H1 (cell line): ENCODE measurements at regions not wholly inside any gene's neighbourhood (a gene's known extent, or its start where the extent isn't known, plus 50 kb on each side); places are given as distances from the start of the nearest gene placed in this dataset.
"Not testable (repeated sequence)": the region's sequence is repeated elsewhere in the genome, so short reads cannot be mapped to it uniquely, and the experiment has no call there.

Experiments used
- CTCF ChIA-PET: fragments of 300-600 bp; sonication (Branson Sonifier 250); formaldehyde crosslinking; loops from one replicate; lab custom pipeline; 2021; ENCODE audit not compliant: partially characterized antibody; lab: Charles Lee
- POLR2A ChIA-PET: fragments of 300-600 bp; sonication (Branson Sonifier 250); formaldehyde crosslinking; loops from one replicate; lab custom pipeline; 2021; ENCODE audit warnings: inconsistent platforms; ENCODE audit not compliant: partially characterized antibody; lab: Charles Lee
- DNase-seq, 2 experiments: peaks; one replicate each; pipeline versions ENCODE4 v3.0.0 to v3.0.0-alpha.2; 2010 to 2022; ENCODE audit warnings: low spot score in 2 of 2, low read depth in 1 of 2, mixed read lengths in 1 of 2
- FAIRE-seq: peaks from 2 replicates; lab custom pipeline; 2011; peaks lifted over from hg19 to GRCh38; lab: Jason Lieb, UNC
- H2AFZ ChIP-seq: 2 replicates; pipeline ENCODE4 v1.8.1; 2012; ENCODE audit warnings: low read length, inconsistent platforms
- H2AK5ac ChIP-seq: 2 replicates; pipeline ENCODE4 v1.6.1; 2013; ENCODE audit warnings: low read depth, low read length
- H2BK120ac ChIP-seq: replicated peaks from 2 replicates; pipeline ENCODE3; 2013; ENCODE audit warnings: low read depth, low read length, inconsistent platforms
- H2BK12ac ChIP-seq: 2 replicates; pipeline ENCODE4 v1.6.1; 2013; ENCODE audit warnings: low read depth, low read length
- H2BK15ac ChIP-seq: 2 replicates; pipeline ENCODE4 v1.6.1; 2013; ENCODE audit warnings: low read length
- H2BK20ac ChIP-seq: 2 replicates; pipeline ENCODE4 v1.6.1; 2013; ENCODE audit warnings: low read length
- H2BK5ac ChIP-seq: 2 replicates; pipeline ENCODE4 v1.6.1; 2013; ENCODE audit warnings: low read depth, low read length
- H3K14ac ChIP-seq: 2 replicates; pipeline ENCODE4 v1.6.1; 2013; ENCODE audit warnings: inconsistent platforms; ENCODE audit not compliant: insufficient read length
- H3K18ac ChIP-seq: 2 replicates; pipeline ENCODE4 v1.6.1; 2013; ENCODE audit warnings: low read length; ENCODE audit errors: extremely low read depth
- H3K23ac ChIP-seq: 2 replicates; pipeline ENCODE4 v1.6.1; 2013; ENCODE audit warnings: inconsistent platforms; ENCODE audit not compliant: insufficient read length
- H3K23me2 ChIP-seq: 2 replicates; pipeline ENCODE4 v1.6.1; 2013; ENCODE audit warnings: low read depth, low read length
- H3K27ac ChIP-seq: 2 replicates; pipeline ENCODE4 v1.6.1; 2011; ENCODE audit warnings: low read depth, low read length, inconsistent platforms
- H3K27me3 ChIP-seq, 4 experiments: replicated peaks in 1 of 4; 1 replicate in 1 of 4; 2 replicates in 3 of 4; pipeline versions ENCODE4 v1.6.1 to v1.8.1; 2011 to 2013; ENCODE audit warnings: low read length in 3 of 4, mild to moderate bottlenecking in 3 of 4, inconsistent platforms in 2 of 4, mixed read lengths in 2 of 4, moderate library complexity in 1 of 4; ENCODE audit not compliant: control insufficient read depth in 3 of 4, insufficient read depth in 3 of 4; ENCODE audit errors: extremely low read depth in 1 of 4
- H3K36me3 ChIP-seq, 4 experiments: 2 replicates each; pipeline versions ENCODE4 v1.6.1 to v1.8.1; 2011 to 2013; ENCODE audit warnings: mild to moderate bottlenecking in 4 of 4, low read length in 3 of 4, moderate library complexity in 2 of 4, control low read depth in 1 of 4, inconsistent platforms in 1 of 4; ENCODE audit not compliant: insufficient read depth in 4 of 4, control insufficient read depth in 2 of 4
- H3K4ac ChIP-seq: replicated peaks from 2 replicates; pipeline ENCODE3; 2013; ENCODE audit warnings: low read length, low read depth, mixed read lengths, inconsistent platforms; ENCODE audit not compliant: insufficient read length
- H3K4me1 ChIP-seq, 4 experiments: replicated peaks in 1 of 4; 1 replicate in 1 of 4; 2 replicates in 3 of 4; pipeline versions ENCODE4 v1.6.1 to v1.8.1; 2011 to 2013; ENCODE audit warnings: low read length in 3 of 4, inconsistent platforms in 2 of 4, mixed read lengths in 1 of 4; ENCODE audit not compliant: insufficient read depth in 4 of 4, control insufficient read depth in 3 of 4
- H3K4me2 ChIP-seq, 2 experiments: 2 replicates each; pipeline versions ENCODE4 v1.6.1 to v1.8.1; 2011 to 2013; ENCODE audit warnings: low read depth in 2 of 2, low read length in 2 of 2, control low read depth in 1 of 2, inconsistent platforms in 1 of 2, mild to moderate bottlenecking in 1 of 2; ENCODE audit not compliant: insufficient read depth in 1 of 2
- H3K4me3 ChIP-seq, 4 experiments: fragments of 200-600, 300-600 bp in 1 of 4; sonication (generic), shearing (Covaris generic), sonication (Bioruptor Twin) in 1 of 4; 2 replicates each; pipeline versions ENCODE4 v1.5.1 to v1.8.1; 2011 to 2016; ENCODE audit warnings: low read length in 4 of 4, low read depth in 3 of 4, control low read depth in 2 of 4, inconsistent platforms in 2 of 4, mild to moderate bottlenecking in 2 of 4, mixed read lengths in 1 of 4, moderate library complexity in 1 of 4; ENCODE audit not compliant: insufficient read depth in 2 of 4; ENCODE audit errors: extremely low read depth in 1 of 4
- H3K56ac ChIP-seq: replicated peaks from 2 replicates; pipeline ENCODE3; 2013; ENCODE audit warnings: low read depth, mild to moderate bottlenecking, mixed read lengths, low read length, inconsistent platforms; ENCODE audit not compliant: insufficient read length
- H3K79me1 ChIP-seq: 2 replicates; pipeline ENCODE4 v1.6.1; 2013; ENCODE audit warnings: low read depth, low read length, control low read depth
- H3K79me2 ChIP-seq, 2 experiments: 2 replicates each; pipeline versions ENCODE4 v1.6.1 to v1.8.1; 2012 to 2013; ENCODE audit warnings: low read length in 2 of 2, mild to moderate bottlenecking in 2 of 2, inconsistent platforms in 1 of 2; ENCODE audit not compliant: insufficient read depth in 2 of 2, control insufficient read depth in 1 of 2
- H3K9ac ChIP-seq, 4 experiments: replicated peaks in 1 of 4; 1 replicate in 1 of 4; 2 replicates in 3 of 4; pipeline versions ENCODE4 v1.6.1 to v1.8.1; 2011 to 2013; ENCODE audit warnings: low read depth in 3 of 4, low read length in 3 of 4, control low read depth in 2 of 4, mild to moderate bottlenecking in 2 of 4, moderate library complexity in 2 of 4, inconsistent platforms in 1 of 4; ENCODE audit errors: extremely low read depth in 1 of 4
- H3K9me3 ChIP-seq, 2 experiments: 2 replicates each; pipeline versions ENCODE4 v1.6.1 to v1.8.1; 2012 to 2013; ENCODE audit warnings: mild to moderate bottlenecking in 2 of 2, moderate library complexity in 2 of 2, control low read depth in 1 of 2, inconsistent platforms in 1 of 2, low read depth in 1 of 2, low read length in 1 of 2, mixed read lengths in 1 of 2; ENCODE audit not compliant: insufficient read depth in 2 of 2
- H4K20me1 ChIP-seq, 2 experiments: replicated peaks in 1 of 2; 2 replicates each; pipeline versions ENCODE3 to v1.8.1; 2011 to 2013; ENCODE audit warnings: inconsistent platforms in 2 of 2, low read length in 2 of 2, mild to moderate bottlenecking in 1 of 2; ENCODE audit not compliant: insufficient read depth in 2 of 2, control insufficient read depth in 1 of 2
- H4K5ac ChIP-seq: 2 replicates; pipeline ENCODE4 v1.6.1; 2013; ENCODE audit warnings: low read length, low read depth, mixed read lengths, inconsistent platforms; ENCODE audit not compliant: insufficient read length
- H4K8ac ChIP-seq: 2 replicates; pipeline ENCODE4 v1.8.0; 2013; ENCODE audit warnings: mild to moderate bottlenecking, moderate library complexity, low read length, inconsistent platforms; ENCODE audit not compliant: insufficient read depth; ENCODE audit errors: extremely low read depth
- H4K91ac ChIP-seq: replicated peaks from 2 replicates; pipeline ENCODE3; 2013; ENCODE audit warnings: low read length, mixed read lengths, inconsistent platforms; ENCODE audit not compliant: insufficient read length
- WGBS, 2 experiments: shearing (Covaris generic) in 1 of 2; methylation state at CpG; one replicate each; pipeline versions ENCODE4 v1.1.6 to v1.1.7; 2013 to 2015; ENCODE audit warnings: low lambda C conversion rate in 2 of 2, mixed read lengths in 2 of 2, inconsistent platforms in 1 of 2, low coverage in 1 of 2, missing lambda C conversion rate in 1 of 2; ENCODE audit not compliant: insufficient replicate concordance in 2 of 2, insufficient coverage in 1 of 2, insufficient read length in 1 of 2; ENCODE audit errors: extremely low coverage in 1 of 2, missing lambda C conversion rate in 1 of 2; 5-methylcytosine and 5-hydroxymethylcytosine counted together

- H3K27me3 ChIP-seq, H3K23me2 ChIP-seq, H4K8ac ChIP-seq, H4K91ac ChIP-seq, H2BK12ac ChIP-seq, CTCF ChIA-PET, H3K79me2 ChIP-seq, H2AK5ac ChIP-seq, H2BK15ac ChIP-seq, H2BK120ac ChIP-seq, FAIRE-seq, H2BK20ac ChIP-seq, H2BK5ac ChIP-seq, H3K56ac ChIP-seq, H3K9ac ChIP-seq, H3K4ac ChIP-seq, H3K4me1 ChIP-seq, H3K36me3 ChIP-seq, H3K9me3 ChIP-seq, H3K4me3 ChIP-seq, H3K4me2 ChIP-seq, H3K27ac ChIP-seq, DNase-seq, H3K18ac ChIP-seq, H4K20me1 ChIP-seq, H2AFZ ChIP-seq, H3K14ac ChIP-seq, H3K23ac ChIP-seq, H3K79me1 ChIP-seq, POLR2A ChIA-PET, H4K5ac ChIP-seq: not testable (repeated sequence)
- WGBS, 2 experiments = no CpG with 5 or more reads among the region's 36 CpGs
Measured at GRCh38 chr5:117599811-117600210, 1025.2 kb upstream of the SEMA6A start.
